ENCODE measurements at regions not wholly inside any gene's neighbourhood (a gene's known extent, or its start where the extent isn't known, plus 50 kb on each side); places are given as distances from the start of the nearest gene placed in this dataset.

DNA sequence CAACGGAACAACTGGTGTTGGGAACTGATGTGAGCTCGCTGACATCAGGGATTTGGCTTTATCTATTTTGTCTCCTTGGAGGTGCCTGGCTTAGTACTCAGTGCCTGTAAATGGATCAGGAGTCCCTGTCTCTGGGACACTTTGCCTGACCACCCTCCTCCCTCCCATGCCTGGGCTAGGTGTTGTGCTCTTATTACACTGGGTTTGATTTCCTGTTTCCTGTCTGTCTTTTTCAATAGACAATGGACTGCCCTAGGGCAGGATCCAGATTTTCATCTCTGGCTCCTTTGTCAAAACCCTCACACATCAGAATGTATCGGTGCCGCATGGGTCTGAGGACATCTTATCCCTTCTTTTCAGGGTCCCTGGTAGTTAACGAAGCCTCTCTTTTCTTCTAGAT is 223.6 kb upstream of the ASIC2 start:
- 29% methylated on average over 2 of the region's 5 CpGs; no CpG with 5 or more reads in 1 of the 2 experiments for WGBS, 2 experiments (ENCODE audit: extremely low coverage in 2 of 2, insufficient read length in 1 of 2)
- no peak overlapping the region for H3K9ac ChIP-seq (ENCODE audit: low read depth, low read length)
- no peak overlapping the region for H2BK15ac ChIP-seq (ENCODE audit: low read depth, low read length)
- no peak overlapping the region for H2BK20ac ChIP-seq (ENCODE audit: low read depth, low read length)
- no peak overlapping the region for H4K91ac ChIP-seq (ENCODE audit: insufficient read depth, low read depth, low read length)
- H3K56ac ChIP-seq (ENCODE audit: extremely low read depth, insufficient read depth, low read length): no peak overlapping the region
- no peak for TF ChIP-seq NFE2L2 (IDR thresholded peaks at IDR 0.05; ENCODE audit: low read depth, low read length)
- no peak for TF ChIP-seq POLR2A (IDR thresholded peaks at IDR 0.05; ENCODE audit: low read depth, low read length)
- no peak for TF ChIP-seq MXI1 (IDR thresholded peaks at IDR 0.05; ENCODE audit: borderline replicate concordance, low read depth, low read length)
- TF ChIP-seq, protein P1, sequence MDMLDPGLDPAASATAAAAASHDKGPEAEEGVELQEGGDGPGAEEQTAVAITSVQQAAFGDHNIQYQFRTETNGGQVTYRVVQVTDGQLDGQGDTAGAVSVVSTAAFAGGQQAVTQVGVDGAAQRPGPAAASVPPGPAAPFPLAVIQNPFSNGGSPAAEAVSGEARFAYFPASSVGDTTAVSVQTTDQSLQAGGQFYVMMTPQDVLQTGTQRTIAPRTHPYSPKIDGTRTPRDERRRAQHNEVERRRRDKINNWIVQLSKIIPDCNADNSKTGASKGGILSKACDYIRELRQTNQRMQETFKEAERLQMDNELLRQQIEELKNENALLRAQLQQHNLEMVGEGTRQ (IDR thresholded peaks at IDR 0.05; ENCODE audit: low read depth, low read length): no peak
- no peak overlapping the region for H3K27ac ChIP-seq (ENCODE audit: insufficient read depth, low read length)
- H2AK9ac ChIP-seq (replicated peaks; ENCODE audit: low read depth, low read length, poor library complexity): no peak overlapping the region
- H2AK5ac ChIP-seq (ENCODE audit: low read depth, low read length): no peak overlapping the region
- 0 out of 2 replicates have a peak, but pooled peaks cover 3% of the 10 kb centered on the region for H3K9me3 ChIP-seq (ENCODE audit: control insufficient read depth, insufficient read depth, low read length)
- BruUV-seq (replicated peaks): no TSS peak
- no peak for DNase-seq
- no peak overlapping the region for H2AFZ ChIP-seq (replicated peaks; ENCODE audit: low read length, poor library complexity)
- no peak overlapping the region for H2BK5ac ChIP-seq (ENCODE audit: low read depth, low read length, poor library complexity, severe bottlenecking)
- H2BK120ac ChIP-seq (ENCODE audit: low read depth, low read length): no peak overlapping the region
- dilution Hi-C loops (cut with HindIII; ENCODE audit: low sequenced_read_pairs, unreplicated experiment): no loop called here
- H4K5ac ChIP-seq (ENCODE audit: low read depth, low read length): no peak overlapping the region
- H3K36me3 ChIP-seq (ENCODE audit: control insufficient read depth, insufficient read depth, low read length): no peaks in the 10 kb centered on the region
- ChIA-PET CTCF (no interaction called here), POLR2A (ENCODE audit: unreplicated experiment) (no interaction called here)
- no peaks in the 10 kb centered on the region for H3K79me1 ChIP-seq (ENCODE audit: low read depth in 1 of 2, low read length in 2 of 2)
- H4K20me1 ChIP-seq (ENCODE audit: insufficient read depth, low read length): no peaks in the 10 kb centered on the region
- intact Hi-C loops (cut with micrococcal nuclease): no loop called here
- in situ Hi-C loops (cut with MboI; ENCODE audit: low sequenced_read_pairs): no loop called here
- no peak for ATAC-seq (ENCODE audit: low read depth)
- no peak overlapping the region for H3K14ac ChIP-seq (replicated peaks; ENCODE audit: low read depth, low read length)
- no peak overlapping the region for H3K4ac ChIP-seq (ENCODE audit: low read depth, low read length)
- H3K4me1 ChIP-seq (ENCODE audit: control insufficient read depth, insufficient read depth, low read length): no peaks in the 10 kb centered on the region
- H4K8ac ChIP-seq (ENCODE audit: low read depth in 2 of 2, low read length in 2 of 2): no peak overlapping the region
- no peak overlapping the region for H3K4me2 ChIP-seq (ENCODE audit: low read depth, low read length)
- no peak overlapping the region for H3K4me3 ChIP-seq (ENCODE audit: insufficient read depth, low read depth, low read length)
- no peaks in the 10 kb centered on the region for H3K9me1 ChIP-seq (ENCODE audit: insufficient read depth, low read length)
- H3K27me3 ChIP-seq (ENCODE audit: control insufficient read depth, insufficient read depth, low read length): no peaks in the 10 kb centered on the region
- no peak overlapping the region for H3K18ac ChIP-seq (ENCODE audit: low read depth, low read length)
- H3K23ac ChIP-seq (ENCODE audit: low read depth, low read length): no peak overlapping the region

Data from IMR-90 (cell line).